HG03066 (cell line): ENCODE measurements at regions not wholly inside any gene's neighbourhood (a gene's known extent, or its start where the extent isn't known, plus 50 kb on each side); places are given as distances from the start of the nearest gene placed in this dataset.

Source experiments
- ATAC-seq: cut with Tn5 transposase; IDR thresholded peaks from one replicate; pipeline ENCODE4 v1.9.1; 2021; ENCODE audit warnings: low read depth; ENCODE audit not compliant: unreplicated experiment

DNA sequence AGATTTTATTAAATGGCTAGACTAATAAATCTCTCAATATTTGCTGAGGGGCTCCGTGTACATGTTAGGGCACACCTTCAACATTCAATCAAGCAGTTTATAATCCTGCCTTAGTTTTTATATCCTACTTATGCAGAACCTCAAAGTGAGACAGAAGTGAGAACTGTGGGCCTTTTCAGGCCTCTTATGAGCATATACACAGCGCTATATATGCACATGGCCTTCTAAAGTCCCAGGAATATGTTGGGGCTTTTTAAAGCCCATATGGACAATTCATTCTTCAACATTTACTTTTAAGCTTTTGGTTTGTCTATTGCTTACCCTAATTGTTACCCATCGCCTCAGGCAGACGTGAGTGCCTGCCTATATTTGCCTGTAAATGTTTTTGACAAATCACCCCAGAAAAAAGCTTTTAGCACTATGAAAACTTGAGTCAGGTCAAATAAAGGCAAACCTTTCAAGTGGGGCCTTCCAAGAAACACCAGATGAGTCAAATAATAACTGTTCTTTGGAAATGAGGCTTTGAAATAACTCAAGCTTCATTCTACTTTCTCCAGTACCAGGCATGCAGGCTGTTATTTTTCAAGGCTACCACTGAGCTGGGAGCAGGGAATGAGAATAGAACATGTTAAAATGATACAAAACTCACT is 58.2 kb downstream of the ESM1 start:
- ATAC-seq = no peak

DNA sequence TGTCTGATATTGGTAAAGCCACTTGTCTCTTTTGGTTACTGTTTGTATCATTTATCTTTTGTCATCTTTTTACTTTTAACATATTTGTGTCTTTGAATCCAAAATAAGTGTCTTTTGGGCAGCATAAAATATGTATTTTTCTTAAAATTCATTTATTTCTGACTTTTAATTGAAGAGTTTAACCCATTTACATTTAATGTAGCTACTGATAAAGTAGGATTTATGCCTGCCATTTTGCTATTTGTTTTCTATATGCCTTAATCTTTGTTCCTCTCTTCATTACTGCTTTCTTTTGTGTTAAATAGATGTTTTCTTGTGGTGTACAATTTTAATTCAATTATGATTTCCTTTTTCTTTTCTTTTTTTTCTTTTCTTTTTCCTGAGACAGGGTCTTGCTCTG is 60.9 kb downstream of the ESM1 start:
- ATAC-seq = no peak

DNA sequence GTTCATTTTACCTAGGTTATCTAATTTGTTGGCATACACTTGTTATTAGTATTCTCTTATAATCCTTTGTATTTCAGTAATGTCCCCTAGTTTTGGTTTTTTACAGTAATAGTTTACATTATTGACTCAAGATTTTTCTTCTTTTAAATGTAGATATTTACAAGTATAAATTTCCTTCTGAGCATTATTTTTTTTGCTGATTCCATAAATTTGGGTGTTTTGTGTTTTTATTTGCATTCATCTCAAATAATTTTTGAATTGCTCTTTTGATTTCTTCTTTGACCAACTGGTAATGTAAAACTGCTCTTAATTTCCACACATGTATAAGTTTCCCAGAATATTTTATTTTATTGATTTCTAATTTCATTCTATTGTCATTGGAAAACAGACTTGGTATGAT is 68.1 kb downstream of the ESM1 start:
- ATAC-seq = no peak

DNA sequence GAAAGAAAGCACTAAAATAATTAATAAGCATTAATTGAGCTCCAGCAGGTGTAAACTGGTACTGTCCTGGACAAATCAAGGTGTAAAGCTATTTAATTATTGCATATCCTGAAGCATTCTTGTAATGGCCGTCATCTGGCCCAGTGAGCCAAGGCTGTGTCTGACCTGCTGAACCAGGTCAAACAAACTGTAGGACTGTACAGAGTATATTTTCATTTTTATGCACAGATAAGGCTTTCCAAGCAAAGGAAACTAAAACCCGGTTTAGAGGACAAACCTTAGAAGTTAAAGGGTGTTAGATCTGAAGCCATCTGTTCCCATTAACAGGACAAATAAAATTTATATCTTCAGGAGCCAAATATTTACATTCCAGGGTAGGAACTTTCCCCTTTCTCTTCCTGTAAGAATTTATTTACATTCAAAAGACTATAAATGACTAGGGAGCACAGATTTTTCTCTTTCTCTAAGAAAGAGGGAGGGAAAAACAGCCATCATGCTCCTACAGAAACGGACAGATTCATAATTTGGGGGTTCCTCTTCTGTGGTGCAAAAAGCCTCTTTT is 69.8 kb downstream of the ESM1 start:
- no peak for ATAC-seq

DNA sequence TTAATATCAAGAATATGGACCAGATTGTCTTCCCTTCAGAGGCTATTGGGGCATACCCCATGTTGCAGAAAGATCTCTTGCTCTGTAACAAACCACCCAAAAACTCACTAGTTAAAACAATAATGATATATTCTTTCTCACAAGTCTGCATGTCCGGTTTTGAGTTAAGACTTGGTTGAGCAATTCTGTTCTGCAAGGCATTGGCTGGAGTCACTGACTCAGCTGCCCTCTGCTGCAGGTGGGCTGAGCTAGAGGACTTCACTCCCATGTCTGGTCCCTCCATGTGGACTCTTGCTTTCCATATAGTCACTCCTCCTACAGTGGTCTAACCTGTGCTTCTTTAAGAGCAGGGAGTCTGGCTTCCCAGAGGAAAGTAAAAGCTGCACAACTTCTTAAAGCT is 73.4 kb downstream of the ESM1 start:
- no peak for ATAC-seq

DNA sequence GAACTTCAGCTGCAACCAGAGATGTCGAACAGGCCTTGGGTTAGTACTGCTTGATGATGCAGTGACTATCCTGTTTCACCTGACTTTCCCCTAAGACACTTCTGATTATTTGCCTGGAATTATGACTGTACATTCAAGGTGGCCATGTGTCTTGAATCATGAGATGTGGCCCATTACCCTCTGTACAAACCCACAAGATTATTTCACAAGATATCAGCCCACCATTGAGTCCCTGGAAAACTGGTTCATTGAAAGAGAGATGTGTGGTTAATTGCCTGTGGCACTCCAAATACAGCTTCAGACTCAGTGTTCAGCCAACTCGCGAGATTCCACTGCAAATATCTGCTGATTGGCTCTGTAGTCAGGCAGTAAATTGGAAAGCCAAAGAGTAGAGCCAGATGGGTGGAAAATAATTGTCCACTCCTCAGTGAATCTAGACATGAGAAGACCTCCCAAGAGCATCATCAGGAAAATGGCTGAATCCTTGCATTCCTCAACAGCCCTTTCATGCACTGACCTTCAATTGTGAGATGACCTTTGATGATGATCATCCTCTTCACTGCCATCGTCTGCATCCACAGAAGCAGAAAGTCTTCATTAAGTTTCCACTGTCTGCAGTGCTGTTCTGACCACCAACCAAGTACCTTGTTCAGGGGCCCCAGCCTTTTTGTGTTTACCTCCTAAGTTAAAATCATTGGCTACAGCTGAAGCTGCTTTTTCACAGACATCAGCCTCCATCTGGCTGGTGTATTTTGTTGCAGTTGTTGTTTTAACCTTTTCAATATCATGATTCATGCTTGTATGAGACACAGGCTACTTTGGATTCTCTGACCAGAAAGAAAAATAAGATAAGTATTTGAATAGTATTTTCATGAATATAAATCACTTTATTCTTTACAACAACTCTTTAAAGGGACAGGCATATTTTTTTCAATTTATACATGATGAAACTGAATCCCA is 75.2 kb downstream of the ESM1 start:
- no peak for ATAC-seq

DNA sequence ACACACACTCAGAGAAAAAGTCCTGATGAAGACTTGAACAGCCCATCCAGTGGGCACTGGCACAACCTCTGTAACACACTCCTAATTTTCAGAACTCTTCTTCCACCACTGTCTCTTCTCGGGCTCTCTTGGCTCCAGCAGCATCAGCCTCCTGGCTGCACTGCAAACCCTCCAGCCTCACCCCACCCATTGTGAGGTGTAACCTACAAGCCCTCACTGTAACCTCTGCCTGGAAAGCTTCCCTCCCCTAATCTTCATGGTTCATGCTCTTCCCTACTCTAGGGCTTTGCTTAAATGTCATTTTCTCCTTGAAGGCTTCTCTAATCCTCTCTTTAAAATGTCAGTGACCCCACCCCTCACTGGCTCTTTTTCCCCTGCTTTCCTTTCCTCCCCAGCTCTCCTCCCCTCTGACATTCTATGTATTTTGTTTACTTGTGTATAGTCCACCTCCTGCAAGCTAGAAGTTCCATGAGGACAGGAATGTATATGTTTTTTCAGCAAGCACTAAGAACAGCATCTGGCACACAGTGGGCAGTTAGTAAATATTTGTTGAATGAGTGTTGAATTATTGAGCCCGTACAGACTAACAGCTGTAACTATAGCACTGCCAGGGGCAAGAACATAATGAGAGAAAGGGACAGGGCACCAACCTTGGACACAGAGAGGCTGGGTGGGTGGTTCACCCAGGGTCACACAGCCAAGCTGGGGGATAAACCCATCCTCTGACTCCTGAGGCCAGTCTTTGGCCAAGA is 76.4 kb downstream of the ESM1 start:
- no peak for ATAC-seq

DNA sequence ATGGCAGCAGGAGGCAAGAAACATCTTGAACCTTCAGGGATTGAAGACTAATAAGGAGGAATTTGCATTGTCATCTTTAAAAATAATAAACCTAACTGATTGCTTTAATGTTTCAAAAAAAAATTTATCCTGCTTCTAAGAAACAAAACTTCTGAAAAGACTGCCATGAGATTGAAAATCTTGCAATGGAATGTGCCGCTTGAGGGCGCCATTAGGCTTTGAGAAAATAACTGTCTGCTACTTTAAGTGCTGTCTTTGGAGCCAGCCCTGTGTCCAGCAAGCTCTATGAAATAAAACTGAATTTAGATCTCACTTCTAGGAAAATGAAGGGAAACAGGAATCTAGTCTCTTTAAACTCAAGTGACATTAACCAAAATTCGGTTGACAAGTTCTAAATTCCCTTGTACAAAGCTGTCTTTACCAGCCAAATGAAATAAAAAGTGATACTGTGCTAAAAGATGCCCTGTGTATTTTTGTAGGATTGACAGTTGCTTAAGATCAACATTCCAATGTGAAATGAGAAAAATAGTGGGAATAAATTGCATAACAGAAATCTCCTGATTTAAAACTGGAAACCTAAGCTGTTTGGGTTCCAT is 79.4 kb downstream of the ESM1 start:
- ATAC-seq = no peak

DNA sequence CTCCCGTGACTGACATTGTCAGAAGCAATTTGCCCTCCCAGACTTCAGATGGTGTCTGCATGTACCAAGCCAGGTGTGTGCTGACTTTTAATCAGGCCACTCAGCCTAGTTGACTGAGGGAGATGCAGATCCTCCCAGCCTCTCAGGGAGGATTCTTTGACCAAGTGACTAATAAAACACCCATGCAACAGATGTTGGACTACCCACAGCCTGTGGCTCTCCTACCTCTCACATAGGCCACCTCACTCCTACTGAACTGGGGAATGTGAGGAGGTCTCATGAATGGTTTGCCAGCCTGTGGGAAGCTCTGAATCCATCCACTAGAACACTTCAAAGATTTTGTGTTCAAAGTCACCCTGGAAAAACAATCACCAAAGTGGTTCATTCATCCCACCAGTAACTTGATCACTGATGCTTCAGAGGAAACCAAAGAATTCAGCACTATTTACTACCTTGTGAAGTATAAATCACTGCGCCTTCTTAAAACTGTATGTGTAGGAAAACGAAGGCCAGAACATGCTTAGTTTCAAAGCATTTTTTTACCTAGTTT is 80.1 kb downstream of the ESM1 start:
- ATAC-seq = no peak

DNA sequence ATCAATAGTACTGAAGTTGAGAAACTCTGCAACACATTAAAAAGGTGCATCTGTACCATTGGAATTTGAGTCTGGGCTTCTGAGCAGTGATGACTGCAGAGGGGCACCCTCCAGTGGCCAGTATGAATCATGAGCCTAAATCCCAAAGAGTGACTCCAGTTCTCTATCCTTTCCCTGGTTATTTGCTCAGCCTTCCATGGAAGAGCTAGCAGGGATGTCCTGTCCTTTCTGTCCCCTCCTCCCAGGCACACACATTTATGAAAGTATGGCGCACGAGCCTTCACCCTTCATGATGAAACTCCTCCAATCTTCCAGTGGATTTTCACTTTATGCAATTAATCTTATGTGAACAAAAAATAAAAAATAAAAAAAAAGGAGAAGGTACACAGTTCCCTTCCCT is 81.0 kb downstream of the ESM1 start:
- no peak for ATAC-seq

DNA sequence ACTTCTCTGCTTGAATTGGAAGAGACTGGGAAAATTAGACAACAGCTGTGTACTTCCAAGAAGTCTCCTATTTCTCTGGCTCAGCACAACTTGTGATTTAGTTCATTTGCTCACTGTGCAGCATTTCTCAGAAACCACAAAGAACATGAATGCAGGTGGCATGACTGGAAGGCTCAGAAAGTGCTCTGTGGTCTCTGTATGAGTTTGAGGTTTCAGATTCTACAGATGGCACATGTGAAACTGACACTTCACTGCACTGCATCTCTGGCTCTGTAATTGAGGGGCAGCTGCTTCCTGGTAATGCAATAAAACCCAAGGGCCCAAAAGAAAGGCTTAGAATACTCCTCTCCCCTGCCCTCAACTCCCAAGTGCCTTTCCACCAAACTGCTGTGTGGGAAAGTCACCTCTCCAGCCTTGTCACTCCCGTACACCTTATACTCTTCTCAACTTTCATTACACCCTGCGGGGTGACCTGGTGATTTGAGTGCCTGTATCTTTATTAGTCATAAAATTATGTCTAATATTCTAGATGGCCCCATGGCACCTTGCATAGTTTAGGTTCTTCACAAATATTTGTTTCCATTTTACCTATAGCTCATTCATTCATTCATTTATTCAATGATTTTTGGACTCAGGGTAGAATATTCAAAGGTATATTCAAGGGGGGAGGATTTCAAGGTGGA is 82.5 kb downstream of the ESM1 start:
- peak; percentile 100 for ATAC-seq

DNA sequence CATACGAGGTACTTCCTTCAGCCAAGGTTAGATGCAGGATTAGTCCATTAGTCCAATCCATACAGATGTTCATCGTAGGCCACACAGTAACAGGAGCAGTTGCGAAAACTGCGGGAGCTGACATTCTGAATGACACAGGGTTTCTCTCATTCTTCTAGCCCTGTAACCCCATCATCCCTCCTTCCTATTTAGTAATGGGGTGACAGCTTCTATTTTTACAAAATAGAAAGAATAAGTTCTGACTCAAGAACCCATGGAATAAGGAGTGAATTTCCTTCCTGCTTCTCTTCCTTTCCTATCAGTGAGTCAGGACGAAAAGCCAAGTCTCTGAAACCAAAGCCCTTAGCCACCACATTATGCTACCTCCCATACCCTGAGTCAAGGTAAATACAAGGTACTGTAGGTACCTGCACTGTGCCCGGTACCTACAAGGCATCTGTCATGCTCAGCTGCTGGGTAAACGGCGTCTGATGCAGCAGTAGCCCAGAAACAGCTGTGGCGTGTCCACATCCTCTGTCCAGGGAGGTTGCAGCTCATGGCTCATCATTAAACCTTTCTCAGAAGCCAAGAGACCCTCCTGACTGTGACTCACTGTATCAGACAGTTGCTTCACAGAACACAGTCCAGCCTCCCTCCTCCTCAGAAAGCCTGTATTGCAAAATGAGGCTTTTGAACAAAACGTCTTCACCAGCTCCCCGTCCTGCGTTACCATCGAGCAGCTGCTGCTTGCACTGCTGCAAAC is 84.2 kb downstream of the ESM1 start:
- ATAC-seq = no peak

DNA sequence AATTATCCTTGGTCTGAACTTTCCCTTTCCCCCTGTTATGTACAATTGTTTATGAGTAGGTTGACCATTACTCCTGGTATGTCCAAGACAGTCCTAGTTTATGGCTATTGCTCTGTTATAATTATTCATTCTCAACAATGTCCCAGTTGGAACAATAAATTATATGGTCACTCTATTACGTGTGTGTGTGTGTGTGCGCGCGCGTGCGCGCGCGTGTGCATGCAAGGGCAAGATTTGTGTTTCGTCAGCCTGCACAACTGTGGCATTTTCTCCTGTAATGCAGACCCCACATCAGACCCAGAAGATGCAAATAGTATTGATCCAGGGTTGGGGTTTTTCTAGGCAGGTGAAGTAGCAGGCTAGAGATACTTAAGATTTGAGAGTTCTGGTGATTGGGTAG is 88.4 kb downstream of the ESM1 start:
- ATAC-seq = no peak

DNA sequence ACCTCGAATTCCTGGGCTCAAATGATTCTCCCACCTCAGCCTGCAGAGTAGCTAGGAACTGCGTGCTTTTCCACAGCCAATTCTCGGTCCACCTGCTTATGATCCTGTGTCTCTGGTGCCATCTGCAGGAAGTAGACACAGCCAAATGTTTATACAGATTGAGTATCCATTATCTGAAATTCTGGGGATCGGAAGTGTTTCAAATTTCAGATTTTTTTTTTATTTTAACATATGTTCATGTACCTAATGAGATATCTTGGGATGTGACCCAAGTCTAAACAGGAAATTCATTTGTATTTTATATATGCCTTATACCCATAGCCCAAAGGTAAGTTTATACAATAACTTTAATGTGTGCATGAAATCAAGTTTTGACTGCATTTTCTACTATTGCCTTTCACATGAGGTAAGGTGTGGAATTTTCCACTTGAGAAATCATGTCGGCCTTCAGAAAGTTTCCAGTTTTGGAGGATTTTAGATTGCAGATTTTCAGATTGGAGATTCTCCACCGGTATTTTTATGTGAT is 89.5 kb downstream of the ESM1 start:
- no peak for ATAC-seq

DNA sequence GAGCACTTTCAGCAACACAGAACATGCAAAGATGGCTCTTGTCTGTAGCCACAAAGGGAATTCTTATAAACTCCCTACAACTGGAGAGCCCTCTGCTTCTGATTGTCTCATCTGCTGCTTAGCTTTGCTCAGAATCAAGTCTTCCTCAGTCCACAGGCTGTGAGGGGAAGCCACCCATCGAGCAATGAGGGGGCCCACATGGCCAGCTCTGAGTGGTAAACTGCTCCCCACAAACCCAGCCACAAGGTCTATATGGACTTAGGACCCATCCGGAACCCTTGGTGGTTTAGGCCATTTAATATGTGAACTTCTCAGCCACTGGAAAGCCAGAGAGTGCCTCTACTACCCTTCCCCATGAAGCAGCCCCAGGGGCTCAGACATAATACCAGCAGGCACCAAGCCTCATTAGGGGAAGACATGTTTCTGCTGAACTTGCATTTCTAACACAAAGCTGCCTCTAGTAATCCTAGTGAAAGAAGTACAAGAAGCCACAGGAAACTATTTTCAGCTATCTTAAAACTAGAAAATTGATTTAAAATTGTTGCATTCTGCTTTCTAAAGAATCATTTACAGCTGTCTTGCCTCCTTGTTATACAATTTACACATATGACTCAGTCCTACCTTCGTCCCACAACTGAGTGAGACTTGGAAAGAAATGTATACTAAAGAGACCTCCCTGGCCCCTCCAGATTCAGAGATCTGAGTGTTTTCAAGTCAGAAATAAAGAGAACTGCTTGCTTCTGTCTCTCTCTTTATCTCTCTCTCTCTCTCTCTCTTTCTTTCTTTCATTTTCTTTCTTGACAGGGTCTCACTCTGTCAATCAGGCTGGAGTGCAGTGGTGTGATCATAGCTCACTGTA is 90.2 kb downstream of the ESM1 start:
- ATAC-seq = no peak

DNA sequence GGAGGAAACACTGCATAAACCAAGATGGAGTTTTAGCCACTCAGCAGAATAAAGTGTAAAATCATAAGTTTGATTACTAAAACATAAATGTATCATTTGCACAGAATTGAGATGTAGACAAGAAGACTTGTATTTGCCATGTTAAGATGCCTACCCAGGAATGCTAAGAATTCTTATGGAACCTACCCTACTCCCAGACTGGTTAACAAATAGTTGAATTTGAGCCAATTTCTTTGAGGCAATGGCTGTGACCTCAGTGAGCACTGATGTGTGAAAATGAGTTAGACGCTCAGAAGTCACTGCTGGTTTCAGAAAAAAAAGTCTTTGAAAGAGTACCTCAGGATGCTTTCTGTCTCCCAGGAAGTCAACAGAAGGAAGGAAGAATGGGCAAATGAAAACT is 95.6 kb downstream of the ESM1 start:
- ATAC-seq = no peak

DNA sequence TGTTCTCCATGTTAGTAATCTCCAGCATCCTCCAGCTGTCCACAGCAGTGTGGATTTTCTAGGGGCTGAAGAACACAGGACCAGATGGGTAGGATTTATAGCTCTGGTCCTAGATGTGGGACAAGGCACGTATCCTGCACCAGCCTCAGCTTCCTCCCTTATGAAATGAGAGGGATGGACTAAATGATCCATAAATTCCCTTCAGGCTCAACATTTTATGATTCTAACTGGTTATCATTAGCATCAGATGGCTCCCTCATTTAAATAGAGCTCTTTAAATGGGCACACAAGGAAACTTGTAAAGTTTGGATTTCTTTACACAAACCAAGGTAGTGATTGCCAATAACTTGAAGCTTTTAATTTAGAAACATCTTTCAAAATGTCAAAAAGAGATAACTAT is 97.7 kb downstream of the ESM1 start:
- no peak for ATAC-seq

DNA sequence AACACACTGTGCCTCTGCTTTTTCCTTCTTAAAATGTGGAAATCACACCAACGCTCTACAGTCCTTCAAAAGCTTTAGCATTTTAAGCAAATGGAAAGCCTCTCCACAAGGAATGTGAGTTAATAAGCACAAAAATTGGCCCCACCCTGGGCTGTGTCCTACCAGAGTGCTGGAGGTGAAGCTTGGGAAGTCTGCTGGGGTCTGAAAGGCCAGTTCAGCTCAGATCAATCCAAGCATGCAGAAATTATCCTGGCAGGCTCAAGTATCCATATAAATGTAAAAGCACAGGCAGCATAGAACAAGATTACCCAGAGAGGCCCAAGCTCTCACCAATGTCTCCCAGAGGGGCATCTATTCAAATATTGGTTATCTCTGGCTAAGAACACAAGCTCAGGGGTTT is 98.5 kb downstream of the ESM1 start:
- ATAC-seq = no peak
